Keratinocyte (primary cell): ENCODE measurements at regions not wholly inside any gene's neighbourhood (a gene's known extent, or its start where the extent isn't known, plus 50 kb on each side); places are given as distances from the start of the nearest gene placed in this dataset.

ENCODE experiments used
- DNase-seq: peaks from one replicate; pipeline ENCODE4 v3.0.0-alpha.2; 2011; ENCODE audit warnings: low read depth, missing footprints, low spot score
- FAIRE-seq: peaks from 2 replicates; lab custom pipeline; 2011; peaks lifted over from hg19 to GRCh38; lab: Jason Lieb, UNC
- H2AFZ ChIP-seq: 2 replicates; pipeline ENCODE4 v1.6.0; 2012; ENCODE audit warnings: low read length, control low read depth, inconsistent platforms; ENCODE audit not compliant: control insufficient read depth
- H3K27ac ChIP-seq: 2 replicates; pipeline ENCODE4 v1.5.1; 2011; ENCODE audit warnings: low read length; ENCODE audit not compliant: control insufficient read depth, insufficient read depth
- H3K27me3 ChIP-seq: 3 replicates; pipeline ENCODE4 v1.6.0; 2011; ENCODE audit warnings: low read length; ENCODE audit not compliant: control insufficient read depth, insufficient read depth; ENCODE audit errors: extremely low read depth
- H3K36me3 ChIP-seq, 2 experiments: 2 replicates in 1 of 2; 3 replicates in 1 of 2; pipeline ENCODE4 v1.5.1; 2011; ENCODE audit warnings: low read length in 2 of 2, mild to moderate bottlenecking in 1 of 2; ENCODE audit not compliant: control insufficient read depth in 2 of 2, insufficient read depth in 2 of 2; ENCODE audit errors: extremely low read depth in 1 of 2
- H3K4me1 ChIP-seq: 3 replicates; pipeline ENCODE4 v1.5.1; 2011; ENCODE audit warnings: low read length; ENCODE audit not compliant: control insufficient read depth, insufficient read depth; ENCODE audit errors: extremely low read depth
- H3K4me2 ChIP-seq: 3 replicates; pipeline ENCODE4 v1.6.0; 2011; ENCODE audit warnings: low read depth, low read length; ENCODE audit not compliant: control insufficient read depth, insufficient read depth; ENCODE audit errors: extremely low read depth
- H3K4me3 ChIP-seq, 3 experiments: fragments of 200-600 bp in 1 of 3; sonication (generic) in 1 of 3; 2 replicates in 2 of 3; 3 replicates in 1 of 3; pipeline ENCODE4 v1.5.1; 2011 to 2016; ENCODE audit warnings: low read length in 3 of 3, mild to moderate bottlenecking in 3 of 3, control low read depth in 2 of 3, inconsistent platforms in 1 of 3, low read depth in 1 of 3, mixed read lengths in 1 of 3, mixed run types in 1 of 3, moderate library complexity in 1 of 3; ENCODE audit not compliant: control insufficient read depth in 2 of 3, insufficient read depth in 2 of 3; ENCODE audit errors: extremely low read depth in 1 of 3
- H3K79me2 ChIP-seq: 2 replicates; pipeline ENCODE4 v1.6.0; 2012; ENCODE audit warnings: low read length; ENCODE audit not compliant: control insufficient read depth, insufficient read depth
- H3K9ac ChIP-seq: 3 replicates; pipeline ENCODE4 v1.6.0; 2011; ENCODE audit warnings: low read length; ENCODE audit not compliant: control insufficient read depth, insufficient read depth; ENCODE audit errors: extremely low read depth
- H3K9me1 ChIP-seq: 3 replicates; pipeline ENCODE4 v1.6.0; 2011; ENCODE audit warnings: low read length; ENCODE audit not compliant: control insufficient read depth, insufficient read depth; ENCODE audit errors: extremely low read depth
- H3K9me3 ChIP-seq: 2 replicates; pipeline ENCODE4 v1.5.1; 2012; ENCODE audit warnings: low read depth, low read length; ENCODE audit not compliant: control insufficient read depth
- H4K20me1 ChIP-seq: 3 replicates; pipeline ENCODE4 v1.6.0; 2011; ENCODE audit warnings: low read length; ENCODE audit not compliant: control insufficient read depth, insufficient read depth; ENCODE audit errors: extremely low read depth
- CTCF ChIP-seq, 3 experiments: IDR thresholded peaks in 1 of 3; conservative IDR thresholded peaks in 1 of 3; optimal IDR thresholded peaks in 1 of 3; 2 replicates in 2 of 3; 3 replicates in 1 of 3; pipeline versions ENCODE3 to v1.5.1; 2011; ENCODE audit warnings: low read length in 3 of 3, mild to moderate bottlenecking in 3 of 3, moderate library complexity in 2 of 3, control low read depth in 1 of 3, inconsistent platforms in 1 of 3; ENCODE audit not compliant: insufficient read depth in 2 of 3; ENCODE audit errors: extremely low read depth in 1 of 3
- EZH2 ChIP-seq: IDR thresholded peaks from one replicate; pipeline ENCODE4 v1.6.1; 2012; ENCODE audit warnings: inconsistent platforms, mild to moderate bottlenecking, low read length, moderate library complexity
- dilution Hi-C: fragments of 300-500 bp; cut with MboI; formaldehyde crosslinking; loops from one replicate; pipeline ENCODE4 v1.7.0; 2020; ENCODE audit warnings: low sequenced_read_pairs; ENCODE audit not compliant: extremely low pct_ligation_motif_present

- Histone ChIP-seq H4K20me1 (no peaks in the 10 kb centered on the region), H3K27ac (no peak overlapping the region), H3K27me3 (peaks cover 5% of the 10 kb centered on the region), H3K4me2 (no peak overlapping the region), H3K9ac (no peak overlapping the region), H3K4me1 (peaks cover 5% of the 10 kb centered on the region), H3K36me3 (no peaks in the 10 kb centered on the region), H3K79me2 (no peaks in the 10 kb centered on the region), H3K4me3 (no peak overlapping the region), H3K9me3 (no peaks in the 10 kb centered on the region), H2AFZ (no peak overlapping the region), H3K9me1 (no peaks in the 10 kb centered on the region)
- dilution Hi-C loops: no loop called here
- no peak for DNase-seq
- TF ChIP-seq CTCF (optimal IDR thresholded peaks at IDR 0.05 in 1 of 3, IDR thresholded peaks at IDR 0.05 in 1 of 3, conservative IDR thresholded peaks at IDR 0.05 in 1 of 3; ENCODE audit: extremely low read depth in 1 of 3, insufficient read depth in 2 of 3, low read length in 3 of 3) (no peak), EZH2 (no peak)
- FAIRE-seq: no peak
Measured at GRCh38 chr11:11217929-11218628, 135.0 kb downstream of the CSNK2A3 start.

GRCh38 chr11:11217289-11217928 is 135.6 kb downstream of the CSNK2A3 start:
- DNase-seq (no peak), FAIRE-seq (no peak)
- H3K27me3 ChIP-seq: peaks cover 5% of the 10 kb centered on the region
- H3K4me1 ChIP-seq: peaks cover 5% of the 10 kb centered on the region
- no peaks in the 10 kb centered on the region for H3K9me3 ChIP-seq
- TF ChIP-seq CTCF (optimal IDR thresholded peaks at IDR 0.05 in 1 of 3, IDR thresholded peaks at IDR 0.05 in 1 of 3, conservative IDR thresholded peaks at IDR 0.05 in 1 of 3; ENCODE audit: extremely low read depth in 1 of 3, insufficient read depth in 2 of 3, low read length in 3 of 3): no peak
- no peak for TF ChIP-seq EZH2
- H3K4me3 ChIP-seq: no peak overlapping the region
- no peak overlapping the region for H3K4me2 ChIP-seq
- no peaks in the 10 kb centered on the region for H3K79me2 ChIP-seq
- no peak overlapping the region for H2AFZ ChIP-seq
- H3K9ac ChIP-seq: no peak overlapping the region
- H3K36me3 ChIP-seq: no peaks in the 10 kb centered on the region
- H4K20me1 ChIP-seq: no peaks in the 10 kb centered on the region
- no peak overlapping the region for H3K27ac ChIP-seq
- dilution Hi-C loops: no loop called here
- H3K9me1 ChIP-seq: no peaks in the 10 kb centered on the region
